GM12892 (cell line): ENCODE measurements at regions not wholly inside any gene's neighbourhood (a gene's known extent, or its start where the extent isn't known, plus 50 kb on each side); places are given as distances from the start of the nearest gene placed in this dataset.

Experiments used
- POLR2A ChIP-seq: IDR thresholded peaks from 2 replicates; pipeline ENCODE4 v1.6.1; 2011; ENCODE audit warnings: low read depth, low read length, control low read depth
- POLR2AphosphoS5 ChIP-seq: IDR thresholded peaks from 2 replicates; pipeline ENCODE4 v1.6.1; 2011; ENCODE audit warnings: low read depth, low read length, control low read depth
- TAF1 ChIP-seq: IDR thresholded peaks from 2 replicates; pipeline ENCODE4 v1.6.1; 2011; ENCODE audit warnings: low read depth, mild to moderate bottlenecking, control low read depth, low read length, borderline replicate concordance

GRCh38 chr5:166651234-166651633 is 1640.2 kb upstream of the WWC1 start:
- TF ChIP-seq POLR2A = no peak
- TF ChIP-seq POLR2AphosphoS5 = no peak
- TF ChIP-seq TAF1 = no peak
